HEK293 (cell line): ENCODE measurements at regions not wholly inside any gene's neighbourhood (a gene's known extent, or its start where the extent isn't known, plus 50 kb on each side); places are given as distances from the start of the nearest gene placed in this dataset.

Source experiments
- CTCF ChIA-PET: fragments of 350-600 bp; formaldehyde crosslinking; extraction: SDS; loops from one replicate; lab custom pipeline; 2021; ENCODE audit warnings: antibody characterized with exemption; lab: Yijun Ruan, JAX
- POLR2A ChIA-PET: fragments of 300-600 bp; formaldehyde crosslinking; extraction: SDS; loops from one replicate; lab custom pipeline; 2020; ENCODE audit warnings: antibody characterized with exemption, inconsistent platforms; lab: Yijun Ruan, JAX
- H3K27ac ChIP-seq: fragments of 200-500 bp; sonication (Bioruptor generic); 2 replicates; pipeline ENCODE4 v1.5.1; 2014; ENCODE audit warnings: low read depth, low read length, control low read depth, inconsistent platforms; ENCODE audit errors: extremely low read depth
- H3K36me3 ChIP-seq, 2 experiments: fragments of 200-500 bp in 1 of 2; sonication (Bioruptor generic) in 1 of 2; 1 replicate in 1 of 2; 2 replicates in 1 of 2; pipeline ENCODE4 v1.5.1; 2014 to 2017; ENCODE audit warnings: inconsistent platforms in 2 of 2, low read length in 2 of 2; ENCODE audit not compliant: control insufficient read depth in 2 of 2, insufficient read depth in 1 of 2
- H3K4me1 ChIP-seq: fragments of 200-500 bp; sonication (Bioruptor generic); 2 replicates; pipeline ENCODE4 v1.5.1; 2014; ENCODE audit warnings: mild to moderate bottlenecking, low read length, inconsistent platforms; ENCODE audit not compliant: control insufficient read depth, insufficient read depth
- H3K4me3 ChIP-seq: 2 replicates; pipeline ENCODE4 v1.5.1; 2011; ENCODE audit warnings: low read depth, mild to moderate bottlenecking, control low read depth, low read length, moderate library complexity
- H3K9me3 ChIP-seq: fragments of 200-500 bp; sonication (Bioruptor generic); 2 replicates; pipeline ENCODE4 v1.5.1; 2014; ENCODE audit warnings: low read depth, low read length, inconsistent platforms; ENCODE audit not compliant: control insufficient read depth, insufficient read depth
- BCL11A ChIP-seq: fragments of 450-650 bp; formaldehyde crosslinking; IDR thresholded peaks from 2 replicates; pipeline ENCODE4 v1.5.1; 2016; ENCODE audit warnings: low read depth, missing biosample characterization, missing genetic modification characterization
- EGR2 ChIP-seq: fragments of 450-650 bp; formaldehyde crosslinking; IDR thresholded peaks from 2 replicates; pipeline ENCODE4 v1.5.1; 2016; ENCODE audit warnings: low read depth, missing biosample characterization, missing genetic modification characterization
- KLF16 ChIP-seq: fragments of 450-650 bp; formaldehyde crosslinking; IDR thresholded peaks from 2 replicates; pipeline ENCODE4 v1.5.1; 2017; ENCODE audit warnings: missing biosample characterization, missing genetic modification characterization
- SCRT1 ChIP-seq: fragments of 450-650 bp; formaldehyde crosslinking; IDR thresholded peaks from 2 replicates; pipeline ENCODE4 v1.5.1; 2016; ENCODE audit warnings: missing biosample characterization, missing genetic modification characterization, borderline replicate concordance
- SCRT2 ChIP-seq: fragments of 450-650 bp; formaldehyde crosslinking; IDR thresholded peaks from 2 replicates; pipeline ENCODE4 v1.5.1; 2016; ENCODE audit warnings: missing biosample characterization, missing genetic modification characterization
- ZNF19 ChIP-seq: fragments of 450-650 bp; formaldehyde crosslinking; IDR thresholded peaks from 2 replicates; pipeline ENCODE4; 2016; ENCODE audit warnings: missing biosample characterization, missing genetic modification characterization, low read depth
- ZNF341 ChIP-seq: fragments of 450-650 bp; formaldehyde crosslinking; IDR thresholded peaks from 2 replicates; pipeline ENCODE4; 2016; ENCODE audit warnings: low read depth, missing biosample characterization, missing genetic modification characterization
- ZNF596 ChIP-seq: fragments of 450-650 bp; IDR thresholded peaks from 2 replicates; pipeline ENCODE4 v1.5.0; 2018; ENCODE audit warnings: missing biosample characterization, mild to moderate bottlenecking, missing genetic modification characterization, moderate library complexity
- ZNF654 ChIP-seq: fragments of 450-650 bp; formaldehyde crosslinking; IDR thresholded peaks from 2 replicates; pipeline ENCODE4 v1.5.1; 2016; ENCODE audit warnings: low read depth, missing biosample characterization, missing genetic modification characterization
- TF ChIP-seq, protein P1 (sequence below): fragments of 450-650 bp; formaldehyde crosslinking; IDR thresholded peaks from 2 replicates; pipeline ENCODE4 v1.5.1; 2016; ENCODE audit warnings: missing biosample characterization, missing genetic modification characterization

GRCh38 chr20:52244702-52245101 is 53.1 kb upstream of the ZFP64 start:
- CTCF ChIA-PET = interaction anchor here (0.6 kb wide), 2 partner anchors 67 to 160 kb away, joined by 3 read pairs; no protein-coding TSS in a partner anchor

DNA sequence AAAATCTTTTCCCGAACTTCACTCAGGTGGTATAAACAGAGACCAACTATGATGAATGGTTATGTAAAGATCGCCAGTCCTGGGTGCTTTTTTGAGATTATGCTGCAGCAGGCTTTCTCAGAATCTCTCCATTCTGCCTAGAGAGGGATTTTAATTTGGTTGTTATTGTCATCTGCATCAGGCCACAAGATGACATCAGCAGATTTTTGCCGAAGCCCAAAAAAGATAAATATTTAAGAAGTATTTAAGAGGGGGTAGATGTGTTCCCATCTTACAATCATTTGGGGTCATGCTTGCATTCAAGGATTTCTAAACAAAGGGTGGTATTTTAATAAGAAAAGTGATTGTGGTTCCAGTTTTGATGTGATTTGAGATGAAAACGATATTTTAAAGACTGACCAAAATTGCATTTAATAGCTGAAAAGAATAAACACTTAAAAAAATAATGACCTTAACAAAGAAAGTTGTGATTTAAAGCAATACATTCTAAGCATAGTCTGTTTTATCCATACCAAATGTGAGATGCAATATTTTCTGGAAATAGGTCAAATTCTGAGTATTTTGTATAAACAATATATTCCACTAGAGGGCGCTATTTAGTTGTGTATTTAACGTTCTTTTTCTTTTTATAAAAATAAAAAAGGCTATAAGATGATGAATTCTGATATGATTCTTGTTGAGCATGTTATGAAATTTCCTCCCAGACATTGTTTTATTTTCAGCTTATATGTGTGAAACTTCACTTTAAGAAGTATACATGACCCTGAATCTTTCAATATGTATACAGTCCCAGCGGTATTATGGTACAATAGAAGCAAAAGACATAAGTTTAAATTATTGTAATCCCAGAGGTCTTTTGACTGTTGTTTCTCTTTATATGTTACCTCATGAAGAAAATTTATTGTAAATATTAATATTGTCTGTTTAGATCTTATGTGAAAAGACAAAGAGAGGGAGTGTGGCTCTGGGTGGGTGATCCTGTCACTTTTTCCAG is 51.0 kb upstream of the ZFP64 start:
- CTCF ChIA-PET = interaction anchor here (0.6 to 1.6 kb wide), 23 partner anchors 9 to 1941 kb away, joined by 3 to 14 read pairs (median 3); no protein-coding TSS in a partner anchor
- H3K27ac ChIP-seq = no peak overlapping the region
- TF ChIP-seq, protein P1, sequence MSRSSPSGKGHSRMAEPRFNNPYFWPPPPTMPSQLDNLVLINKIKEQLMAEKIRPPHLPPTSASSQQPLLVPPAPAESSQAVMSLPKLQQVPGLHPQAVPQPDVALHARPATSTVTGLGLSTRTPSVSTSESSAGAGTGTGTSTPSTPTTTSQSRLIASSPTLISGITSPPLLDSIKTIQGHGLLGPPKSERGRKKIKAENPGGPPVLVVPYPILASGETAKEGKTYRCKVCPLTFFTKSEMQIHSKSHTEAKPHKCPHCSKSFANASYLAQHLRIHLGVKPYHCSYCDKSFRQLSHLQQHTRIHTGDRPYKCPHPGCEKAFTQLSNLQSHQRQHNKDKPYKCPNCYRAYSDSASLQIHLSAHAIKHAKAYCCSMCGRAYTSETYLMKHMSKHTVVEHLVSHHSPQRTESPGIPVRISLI = 0 out of 2 replicates have a peak, but pooled peaks have one; percentile 58
- no peak for TF ChIP-seq ZNF341
- TF ChIP-seq ZNF654 (tag by site-specific recombination) = peak; percentile 71
- TF ChIP-seq ZNF596 (tag by site-specific recombination) = no peak
- TF ChIP-seq EGR2 (tag by site-specific recombination) = no peak
- TF ChIP-seq, all 188 proteins: peak for 2
- POLR2A ChIA-PET = no interaction called here
- Histone ChIP-seq H3K4me3 (no peak overlapping the region), H3K4me1 (no peaks in the 10 kb centered on the region), H3K9me3 (no peaks in the 10 kb centered on the region), H3K36me3 (no peaks in the 10 kb centered on the region)

More at GRCh38 chr20:52244702-52245101, 53.1 kb upstream of the ZFP64 start:
- no peak overlapping the region for H3K27ac ChIP-seq
- no peaks in the 10 kb centered on the region for H3K36me3 ChIP-seq
- H3K9me3 ChIP-seq = no peaks in the 10 kb centered on the region
- H3K4me1 ChIP-seq = no peaks in the 10 kb centered on the region
- POLR2A ChIA-PET = no interaction called here
- no peak overlapping the region for H3K4me3 ChIP-seq
- TF ChIP-seq ZNF19 (tag by site-specific recombination) = no peak
- TF ChIP-seq BCL11A (tag by site-specific recombination) = no peak
- 0 out of 2 replicates have a peak, but pooled peaks have one; percentile 53 for TF ChIP-seq SCRT1 (tag by site-specific recombination)
- TF ChIP-seq KLF16 (tag by site-specific recombination) = no peak
- TF ChIP-seq SCRT2 (tag by site-specific recombination) = peak; percentile 52
- TF ChIP-seq, all 188 proteins: peak for 2
